ENCODE measurements at regions not wholly inside any gene's neighbourhood (a gene's known extent, or its start where the extent isn't known, plus 50 kb on each side); places are given as distances from the start of the nearest gene placed in this dataset.

DNA sequence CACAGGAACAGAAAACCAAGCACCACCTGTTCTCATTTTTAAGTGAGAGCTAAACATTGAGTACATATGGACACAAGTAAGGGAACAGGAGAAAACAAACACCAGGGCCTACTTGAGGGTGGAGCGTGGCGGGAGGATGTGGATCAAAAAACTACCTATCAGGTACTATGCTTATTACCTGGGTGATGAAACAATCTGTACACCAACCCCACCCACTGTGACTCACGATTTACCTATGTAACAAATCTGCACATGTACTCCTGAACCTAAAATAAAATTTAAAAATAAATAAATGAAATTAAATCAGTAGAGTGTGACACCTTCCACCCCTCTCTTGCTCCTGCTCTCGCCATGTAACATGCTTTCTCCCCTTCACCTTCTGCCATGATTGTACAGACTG, 615.5 kb downstream of the RPL10L start:
- Histone ChIP-seq H3K36me3 (ENCODE audit: insufficient read depth, low read length) (no peaks in the 10 kb centered on the region), H3K9me3 (ENCODE audit: low read depth, low read length) (no peaks in the 10 kb centered on the region), H3K9ac (ENCODE audit: insufficient read length) (no peak overlapping the region), H3K27ac (no peak overlapping the region), H3K4me3 (no peak overlapping the region)
- TF ChIP-seq FOXP2 (optimal IDR thresholded peaks at IDR 0.05; ENCODE audit: control extremely low read depth, extremely low read length, insufficient read depth) (no peak), EZH2 (IDR thresholded peaks at IDR 0.05) (no peak), POLR2AphosphoS5 (IDR thresholded peaks at IDR 0.05; ENCODE audit: borderline replicate concordance, low read depth, low read length) (no peak)
- no peak for DNase-seq (ENCODE audit: low read depth, low spot score)

DNA sequence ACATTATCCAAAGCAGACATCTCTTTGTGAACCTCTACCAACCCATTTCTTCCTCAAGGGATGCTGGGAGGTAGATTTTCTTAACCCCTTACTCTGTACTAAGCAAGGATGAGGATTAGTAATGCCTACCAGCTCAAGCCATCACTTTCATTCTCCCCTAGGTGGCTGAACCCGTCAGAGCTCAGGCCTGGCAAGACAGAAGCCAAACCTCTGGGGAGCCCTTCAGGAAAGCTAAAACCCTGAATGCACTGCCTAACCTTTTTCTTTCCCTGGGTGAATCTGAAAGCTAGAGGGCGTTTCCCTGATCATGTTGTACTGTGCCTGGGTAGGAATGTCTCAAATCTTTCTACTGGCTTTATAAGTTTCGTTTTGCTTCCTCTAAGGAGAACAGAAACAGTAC, 617.3 kb downstream of the RPL10L start:
- Histone ChIP-seq H3K36me3 (ENCODE audit: insufficient read depth, low read length) (no peaks in the 10 kb centered on the region), H3K9ac (ENCODE audit: insufficient read length) (no peak overlapping the region), H3K9me3 (ENCODE audit: low read depth, low read length) (no peaks in the 10 kb centered on the region), H3K4me3 (no peak overlapping the region), H3K27ac (no peak overlapping the region)
- TF ChIP-seq POLR2AphosphoS5 (IDR thresholded peaks at IDR 0.05; ENCODE audit: borderline replicate concordance, low read depth, low read length) (no peak), EZH2 (IDR thresholded peaks at IDR 0.05) (no peak), FOXP2 (optimal IDR thresholded peaks at IDR 0.05; ENCODE audit: control extremely low read depth, extremely low read length, insufficient read depth) (no peak)
- DNase-seq (ENCODE audit: low read depth, low spot score): no peak

DNA sequence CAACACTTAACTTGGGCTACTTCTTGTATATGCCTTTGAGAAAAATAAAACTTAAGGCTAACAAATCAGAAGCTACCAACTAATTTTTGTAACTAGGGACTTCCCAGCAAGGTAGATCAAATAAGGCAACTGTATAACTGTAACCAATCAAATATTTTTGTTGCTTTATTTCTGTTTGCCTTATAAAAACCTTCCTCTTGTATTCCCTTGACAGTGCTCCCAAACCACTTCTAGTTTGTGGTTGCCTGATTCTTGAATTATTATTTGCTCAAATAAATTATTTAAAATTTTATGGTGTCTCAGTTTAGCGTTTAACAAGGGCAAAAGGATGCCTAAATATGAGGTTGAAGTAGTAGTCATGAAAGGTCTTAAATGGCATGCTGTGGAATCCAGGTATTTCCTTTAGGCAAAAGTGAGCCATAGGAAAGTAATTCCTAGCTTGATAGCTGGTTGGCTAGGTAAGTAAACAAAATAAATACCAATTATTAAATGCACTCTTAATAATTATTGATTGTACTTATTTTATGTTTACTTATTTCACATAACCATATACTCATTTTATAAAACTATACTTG, 632.6 kb downstream of the RPL10L start:
- no peak overlapping the region for H3K27ac ChIP-seq
- H3K9me3 ChIP-seq (ENCODE audit: low read depth, low read length): no peaks in the 10 kb centered on the region
- no peak for DNase-seq (ENCODE audit: low read depth, low spot score)
- no peaks in the 10 kb centered on the region for H3K36me3 ChIP-seq (ENCODE audit: insufficient read depth, low read length)
- no peak overlapping the region for H3K9ac ChIP-seq (ENCODE audit: insufficient read length)
- no peak overlapping the region for H3K4me3 ChIP-seq
- TF ChIP-seq POLR2AphosphoS5 (IDR thresholded peaks at IDR 0.05; ENCODE audit: borderline replicate concordance, low read depth, low read length) (no peak), EZH2 (IDR thresholded peaks at IDR 0.05) (no peak), FOXP2 (optimal IDR thresholded peaks at IDR 0.05; ENCODE audit: control extremely low read depth, extremely low read length, insufficient read depth) (no peak)

DNA sequence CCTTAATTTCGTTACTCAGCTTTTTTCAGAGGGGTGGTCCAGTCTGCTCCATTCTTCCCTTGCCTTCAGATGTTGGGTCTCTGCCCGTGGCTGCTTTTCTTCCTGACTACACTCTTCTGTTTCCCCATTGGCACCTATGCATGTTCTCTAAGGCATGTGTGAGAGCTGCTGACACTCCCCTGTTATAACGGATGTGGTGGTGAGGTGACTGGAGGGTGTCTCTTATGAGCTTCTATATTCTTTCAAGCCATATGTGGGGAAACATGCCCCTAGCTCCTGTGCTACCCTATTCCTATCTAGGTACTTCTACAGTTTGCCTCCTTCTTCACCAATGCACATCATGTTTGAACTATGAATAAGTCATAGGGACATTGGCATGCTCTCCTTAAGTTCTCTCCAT, 643.2 kb downstream of the RPL10L start:
- H3K9me3 ChIP-seq (ENCODE audit: low read depth, low read length): no peaks in the 10 kb centered on the region
- no peak overlapping the region for H3K27ac ChIP-seq
- DNase-seq (ENCODE audit: low read depth, low spot score): no peak
- no peak overlapping the region for H3K4me3 ChIP-seq
- TF ChIP-seq EZH2 (IDR thresholded peaks at IDR 0.05): no peak
- TF ChIP-seq FOXP2 (optimal IDR thresholded peaks at IDR 0.05; ENCODE audit: control extremely low read depth, extremely low read length, insufficient read depth): no peak
- no peak for TF ChIP-seq POLR2AphosphoS5 (IDR thresholded peaks at IDR 0.05; ENCODE audit: borderline replicate concordance, low read depth, low read length)
- H3K36me3 ChIP-seq (ENCODE audit: insufficient read depth, low read length): no peaks in the 10 kb centered on the region
- H3K9ac ChIP-seq (ENCODE audit: insufficient read length): no peak overlapping the region

DNA sequence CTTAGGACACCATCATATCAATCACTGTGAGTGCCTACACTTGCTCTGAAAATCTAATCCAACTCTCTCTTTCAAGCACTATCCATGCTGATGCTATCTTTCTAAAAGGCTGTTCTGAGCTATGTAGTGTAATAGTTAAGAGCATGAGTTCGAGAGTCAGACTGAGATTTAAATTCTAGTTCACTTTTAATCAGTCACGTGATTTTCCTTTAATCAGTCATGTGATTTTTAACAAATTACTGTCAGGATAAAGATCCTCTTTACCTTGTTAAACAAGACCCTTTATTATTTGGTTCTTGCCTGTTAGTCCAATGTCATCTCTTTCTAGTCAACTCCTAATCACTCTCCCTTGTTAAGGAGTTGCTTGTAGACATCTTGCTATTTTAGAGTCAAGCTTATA, 653.0 kb downstream of the RPL10L start:
- no peaks in the 10 kb centered on the region for H3K36me3 ChIP-seq (ENCODE audit: insufficient read depth, low read length)
- H3K9me3 ChIP-seq (ENCODE audit: low read depth, low read length): no peaks in the 10 kb centered on the region

DNA sequence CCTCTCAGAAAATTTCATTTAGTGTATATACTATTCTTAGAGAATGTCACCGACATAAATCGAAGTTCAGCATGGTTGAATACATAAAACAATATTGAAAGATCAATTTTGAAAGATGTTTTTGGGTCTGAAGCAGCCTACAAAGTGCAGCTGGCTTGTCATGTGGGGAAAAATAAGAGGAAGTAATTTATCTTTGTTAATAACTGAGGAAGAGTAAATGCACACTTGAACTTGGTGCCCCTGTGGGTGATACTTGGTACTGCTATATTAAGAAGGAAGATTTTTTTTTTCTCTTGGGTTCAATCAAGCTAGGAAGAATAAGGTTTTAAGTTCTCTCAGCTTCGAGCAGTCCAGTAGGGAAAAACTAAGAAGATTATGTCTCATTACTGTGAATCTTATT, 661.3 kb downstream of the RPL10L start:
- no peaks in the 10 kb centered on the region for H3K9me3 ChIP-seq (ENCODE audit: low read depth, low read length)
- no peak for TF ChIP-seq FOXP2 (optimal IDR thresholded peaks at IDR 0.05; ENCODE audit: control extremely low read depth, extremely low read length, insufficient read depth)
- no peak for TF ChIP-seq EZH2 (IDR thresholded peaks at IDR 0.05)
- TF ChIP-seq POLR2AphosphoS5 (IDR thresholded peaks at IDR 0.05; ENCODE audit: borderline replicate concordance, low read depth, low read length): no peak
- H3K4me3 ChIP-seq: no peak overlapping the region
- no peaks in the 10 kb centered on the region for H3K36me3 ChIP-seq (ENCODE audit: insufficient read depth, low read length)
- H3K27ac ChIP-seq: no peak overlapping the region
- no peak for DNase-seq (ENCODE audit: low read depth, low spot score)
- no peak overlapping the region for H3K9ac ChIP-seq (ENCODE audit: insufficient read length)

More for the DNA sequence above, 653.0 kb downstream of the RPL10L start:
- Histone ChIP-seq H3K27ac (no peak overlapping the region), H3K9ac (ENCODE audit: insufficient read length) (no peak overlapping the region), H3K4me3 (no peak overlapping the region)
- TF ChIP-seq POLR2AphosphoS5 (IDR thresholded peaks at IDR 0.05; ENCODE audit: borderline replicate concordance, low read depth, low read length) (no peak), FOXP2 (optimal IDR thresholded peaks at IDR 0.05; ENCODE audit: control extremely low read depth, extremely low read length, insufficient read depth) (no peak), EZH2 (IDR thresholded peaks at IDR 0.05) (no peak)
- no peak for DNase-seq (ENCODE audit: low read depth, low spot score)

DNA sequence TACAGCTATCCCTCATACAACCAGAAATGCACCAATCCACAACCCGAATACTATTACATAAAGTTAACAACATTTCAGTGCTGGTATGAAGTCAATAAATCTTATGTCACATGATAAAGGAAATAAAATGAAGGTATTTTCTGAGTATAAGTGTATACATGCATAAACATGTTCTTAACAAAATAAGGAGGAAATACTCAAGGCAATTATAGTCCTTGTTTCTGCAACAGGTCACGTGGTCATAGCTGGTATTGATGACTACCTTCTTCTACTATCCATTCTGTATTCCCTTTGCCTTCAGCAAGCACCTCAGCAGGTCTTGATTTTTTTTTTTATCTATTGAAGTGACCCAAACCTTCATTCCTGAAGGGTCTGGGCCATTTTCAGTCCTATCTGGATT, 675.6 kb downstream of the RPL10L start:
- Histone ChIP-seq H3K9ac (ENCODE audit: insufficient read length) (no peak overlapping the region), H3K27ac (no peak overlapping the region), H3K36me3 (ENCODE audit: insufficient read depth, low read length) (no peaks in the 10 kb centered on the region), H3K4me3 (no peak overlapping the region), H3K9me3 (ENCODE audit: low read depth, low read length) (no peaks in the 10 kb centered on the region)
- no peak for DNase-seq (ENCODE audit: low read depth, low spot score)
- no peak for TF ChIP-seq EZH2 (IDR thresholded peaks at IDR 0.05)
- no peak for TF ChIP-seq FOXP2 (optimal IDR thresholded peaks at IDR 0.05; ENCODE audit: control extremely low read depth, extremely low read length, insufficient read depth)
- no peak for TF ChIP-seq POLR2AphosphoS5 (IDR thresholded peaks at IDR 0.05; ENCODE audit: borderline replicate concordance, low read depth, low read length)

DNA sequence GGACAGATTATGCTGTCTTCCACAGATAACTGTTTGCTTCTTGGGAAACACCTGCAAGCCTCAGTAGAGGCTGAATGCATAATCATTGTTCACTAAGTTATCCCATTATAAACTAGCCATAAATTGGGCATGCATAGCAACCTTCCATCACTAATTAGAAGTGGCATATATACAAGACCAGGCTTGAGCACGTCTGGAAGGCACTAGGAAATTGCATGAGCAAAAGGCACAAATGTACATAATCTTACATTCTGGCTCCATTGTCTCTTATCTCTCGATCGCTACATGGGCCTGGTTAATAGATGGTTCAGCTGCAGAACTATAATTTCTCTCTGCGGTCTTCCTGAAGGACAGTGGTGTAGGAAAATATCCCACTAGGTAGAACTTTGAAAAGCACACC, 679.2 kb downstream of the RPL10L start:
- no peaks in the 10 kb centered on the region for H3K36me3 ChIP-seq (ENCODE audit: insufficient read depth, low read length)
- TF ChIP-seq FOXP2 (optimal IDR thresholded peaks at IDR 0.05; ENCODE audit: control extremely low read depth, extremely low read length, insufficient read depth): no peak
- no peak for TF ChIP-seq POLR2AphosphoS5 (IDR thresholded peaks at IDR 0.05; ENCODE audit: borderline replicate concordance, low read depth, low read length)
- no peak for TF ChIP-seq EZH2 (IDR thresholded peaks at IDR 0.05)
- H3K9ac ChIP-seq (ENCODE audit: insufficient read length): no peak overlapping the region
- DNase-seq (ENCODE audit: low read depth, low spot score): no peak
- no peaks in the 10 kb centered on the region for H3K9me3 ChIP-seq (ENCODE audit: low read depth, low read length)
- no peak overlapping the region for H3K27ac ChIP-seq
- H3K4me3 ChIP-seq: no peak overlapping the region

DNA sequence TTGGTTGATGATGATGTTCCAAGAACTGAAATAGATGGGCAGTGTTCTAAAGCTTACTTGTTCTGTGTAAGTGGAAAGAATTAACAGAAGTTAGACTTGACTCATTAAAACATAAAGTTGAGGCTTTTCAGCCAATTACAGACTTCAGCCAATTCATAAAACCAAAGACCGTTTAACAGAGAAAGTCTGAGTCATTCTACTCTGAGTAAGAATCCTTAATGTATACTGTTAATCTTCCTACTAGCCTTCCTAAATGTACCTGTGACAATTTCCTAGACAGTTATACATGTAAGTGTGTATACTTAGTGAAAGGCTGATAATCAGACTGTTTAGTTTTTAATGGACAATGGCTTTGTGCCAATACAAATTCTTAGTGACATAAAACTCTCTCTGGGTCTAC, 681.0 kb downstream of the RPL10L start:
- TF ChIP-seq EZH2 (IDR thresholded peaks at IDR 0.05) (no peak), FOXP2 (optimal IDR thresholded peaks at IDR 0.05; ENCODE audit: control extremely low read depth, extremely low read length, insufficient read depth) (no peak), POLR2AphosphoS5 (IDR thresholded peaks at IDR 0.05; ENCODE audit: borderline replicate concordance, low read depth, low read length) (no peak)
- no peak for DNase-seq (ENCODE audit: low read depth, low spot score)
- H3K9me3 ChIP-seq (ENCODE audit: low read depth, low read length): no peaks in the 10 kb centered on the region

More for the DNA sequence above, 681.0 kb downstream of the RPL10L start:
- no peaks in the 10 kb centered on the region for H3K36me3 ChIP-seq (ENCODE audit: insufficient read depth, low read length)
- no peak overlapping the region for H3K27ac ChIP-seq
- no peak overlapping the region for H3K4me3 ChIP-seq
- no peak overlapping the region for H3K9ac ChIP-seq (ENCODE audit: insufficient read length)
